CD4-positive, alpha-beta T cell treated with Interleukin-17A for 1 hour (primary cell): ENCODE measurements at regions not wholly inside any gene's neighbourhood (a gene's known extent, or its start where the extent isn't known, plus 50 kb on each side); places are given as distances from the start of the nearest gene placed in this dataset.

Experiments
- DNase-seq: peaks from one replicate; pipeline ENCODE4 v3.0.0-alpha.2; 2020

DNA sequence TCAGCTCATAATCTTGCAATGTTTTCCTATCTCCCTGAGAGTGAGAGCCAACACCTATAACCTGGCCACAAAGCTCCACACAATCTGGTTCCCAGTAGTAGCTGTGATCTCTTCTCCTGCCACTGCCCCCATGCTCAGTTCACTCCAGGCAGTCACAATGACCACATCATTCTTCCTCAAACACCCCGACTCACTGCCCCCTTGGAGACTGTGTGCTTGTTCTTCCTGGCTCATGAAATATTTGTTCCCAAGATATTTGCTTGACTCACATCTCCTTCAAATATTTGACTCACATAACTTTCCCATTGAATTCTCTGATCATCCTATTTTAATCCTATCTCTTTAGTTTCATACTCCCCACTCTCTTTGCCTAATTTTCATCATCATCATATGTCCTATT, 173.7 kb downstream of the AREG start:
- DNase-seq = no peak

GRCh38 chr4:74619931-74620702, 174.2 kb downstream of the BTC start:
- DNase-seq = no peak

- no peak for DNase-seq
These were observed 172.7 kb downstream of the BTC start for GRCh38 chr4:74621616-74622015.

- peak; percentile 44 for DNase-seq
These were observed 171.3 kb downstream of the BTC start for GRCh38 chr4:74623041-74623440.

DNA sequence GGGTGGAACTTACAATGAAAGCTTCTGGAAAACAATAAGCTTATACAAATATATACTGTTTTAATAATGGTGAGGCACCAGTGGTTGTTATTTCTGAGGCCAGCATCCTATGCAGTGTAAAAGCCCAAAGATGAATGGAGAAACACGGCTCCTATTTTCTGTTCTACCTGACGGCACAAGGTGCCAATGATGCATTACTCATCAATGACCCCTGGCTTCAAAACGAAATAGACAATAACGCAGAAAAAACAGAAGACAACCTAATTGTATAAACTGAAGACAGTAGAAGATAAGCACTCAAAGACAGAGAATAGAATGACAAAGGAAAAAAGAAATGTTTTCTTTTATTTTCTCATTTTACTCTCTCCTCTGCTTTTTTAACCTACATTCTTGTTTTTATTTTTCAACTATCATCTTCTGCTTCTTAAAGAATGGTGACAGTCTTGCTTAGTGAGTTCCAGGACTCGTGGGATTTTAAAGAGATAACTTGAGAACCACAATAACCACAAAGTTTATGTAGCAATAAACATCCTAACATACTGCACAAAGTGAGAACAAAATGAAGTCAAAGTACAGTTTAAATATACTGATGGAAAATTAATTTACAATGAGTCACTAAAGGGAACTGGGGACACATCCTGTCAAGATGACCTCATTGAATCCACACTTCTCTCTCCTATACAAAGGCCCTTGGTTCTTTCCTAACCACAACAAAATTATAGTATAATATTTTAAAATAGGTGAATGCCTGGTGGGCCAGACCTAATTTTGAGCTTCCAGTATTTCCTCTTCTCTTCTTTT, 169.8 kb downstream of the BTC start:
- DNase-seq = peak; percentile 19

DNA sequence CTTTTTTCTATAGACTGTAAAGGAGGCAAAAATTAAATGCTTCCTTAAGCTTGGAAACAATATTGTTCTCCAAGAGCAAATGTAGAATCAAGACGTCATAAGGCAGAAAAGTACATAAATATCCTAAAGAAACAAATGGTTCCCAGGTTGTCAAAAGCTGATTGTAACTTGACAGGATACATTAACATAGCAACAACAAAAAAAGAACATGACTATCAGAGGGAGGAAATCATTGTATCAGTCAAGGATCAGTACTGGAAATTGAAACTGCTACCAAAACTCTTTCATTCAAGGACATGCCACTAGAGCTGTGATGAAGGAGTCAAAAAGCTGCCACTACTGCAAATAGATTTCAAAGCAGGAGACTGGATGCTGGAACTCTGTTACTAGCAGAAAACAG, 168.3 kb downstream of the BTC start:
- no peak for DNase-seq

DNA sequence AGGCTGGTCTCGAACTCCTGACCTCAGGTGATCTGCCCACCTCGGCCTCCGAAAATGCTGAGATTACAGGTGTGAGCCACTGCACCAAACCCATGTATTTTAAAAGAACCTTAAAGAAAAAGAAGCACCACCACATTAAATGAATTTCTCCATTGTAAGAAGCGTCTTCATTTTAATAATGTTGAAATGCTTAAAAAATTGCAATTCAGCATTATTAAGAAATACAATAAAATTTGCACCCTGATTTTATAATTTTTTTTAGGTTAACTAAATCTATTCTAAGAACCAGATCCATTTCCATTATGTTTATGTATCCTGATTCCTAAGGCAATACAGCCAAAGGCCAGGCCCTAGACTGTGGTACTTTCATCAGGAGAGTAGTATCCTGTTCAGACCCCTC, 167.2 kb downstream of the BTC start:
- DNase-seq = no peak

GRCh38 chr4:74627504-74627903, 166.8 kb downstream of the BTC start:
- DNase-seq = no peak

DNA sequence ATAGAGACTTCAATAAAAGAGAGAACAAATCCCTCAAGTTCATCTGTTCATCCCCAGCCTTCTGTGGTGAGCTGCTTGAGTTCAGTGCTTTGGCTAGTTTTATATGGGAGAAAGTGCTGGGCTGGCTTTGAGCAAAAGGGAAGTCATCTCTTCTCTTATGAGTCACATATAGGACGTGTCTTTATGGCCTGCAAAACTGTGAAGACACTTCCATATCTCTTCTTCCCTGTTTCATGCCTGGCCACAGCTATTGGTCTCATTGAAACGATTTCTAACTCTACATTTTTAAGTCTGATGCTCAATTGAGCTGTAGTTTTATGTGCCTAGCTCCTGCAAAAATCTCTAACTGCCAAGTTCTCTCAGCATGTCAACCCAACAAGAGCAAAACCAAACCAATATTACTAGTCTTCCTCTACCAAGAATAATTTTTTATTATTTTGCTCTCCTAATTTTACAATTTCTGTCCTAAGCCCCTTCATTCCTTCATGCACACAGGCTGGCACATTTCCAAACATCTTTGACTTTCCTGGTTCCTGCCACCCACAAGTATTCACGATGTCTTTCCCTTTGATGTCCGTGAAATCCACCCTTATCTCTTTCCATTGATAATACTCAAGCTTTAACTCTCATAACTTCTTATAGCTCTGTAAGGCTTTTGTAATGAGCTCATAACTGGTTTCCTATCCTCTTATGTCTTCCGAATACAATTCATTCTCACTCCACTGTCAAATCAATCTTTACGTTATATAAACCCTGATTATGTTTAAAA, 165.3 kb downstream of the BTC start:
- DNase-seq = peak; percentile 7

GRCh38 chr4:74630551-74630950, 163.8 kb downstream of the BTC start:
- DNase-seq = no peak

- DNase-seq = no peak
These were observed 163.0 kb downstream of the BTC start for GRCh38 chr4:74631338-74631737.

GRCh38 chr4:74631988-74632387, 162.3 kb downstream of the BTC start:
- DNase-seq = no peak

GRCh38 chr4:74632634-74633033, 161.7 kb downstream of the BTC start:
- DNase-seq = peak; percentile 37

GRCh38 chr4:74635074-74635473, 159.2 kb downstream of the BTC start:
- DNase-seq = no peak

- no peak for DNase-seq
These were observed 158.7 kb downstream of the BTC start for GRCh38 chr4:74635490-74636123.

- DNase-seq = no peak
These were observed 156.3 kb downstream of the BTC start for GRCh38 chr4:74638001-74638400.

GRCh38 chr4:74638689-74639088, 155.6 kb downstream of the BTC start:
- DNase-seq = no peak

DNA sequence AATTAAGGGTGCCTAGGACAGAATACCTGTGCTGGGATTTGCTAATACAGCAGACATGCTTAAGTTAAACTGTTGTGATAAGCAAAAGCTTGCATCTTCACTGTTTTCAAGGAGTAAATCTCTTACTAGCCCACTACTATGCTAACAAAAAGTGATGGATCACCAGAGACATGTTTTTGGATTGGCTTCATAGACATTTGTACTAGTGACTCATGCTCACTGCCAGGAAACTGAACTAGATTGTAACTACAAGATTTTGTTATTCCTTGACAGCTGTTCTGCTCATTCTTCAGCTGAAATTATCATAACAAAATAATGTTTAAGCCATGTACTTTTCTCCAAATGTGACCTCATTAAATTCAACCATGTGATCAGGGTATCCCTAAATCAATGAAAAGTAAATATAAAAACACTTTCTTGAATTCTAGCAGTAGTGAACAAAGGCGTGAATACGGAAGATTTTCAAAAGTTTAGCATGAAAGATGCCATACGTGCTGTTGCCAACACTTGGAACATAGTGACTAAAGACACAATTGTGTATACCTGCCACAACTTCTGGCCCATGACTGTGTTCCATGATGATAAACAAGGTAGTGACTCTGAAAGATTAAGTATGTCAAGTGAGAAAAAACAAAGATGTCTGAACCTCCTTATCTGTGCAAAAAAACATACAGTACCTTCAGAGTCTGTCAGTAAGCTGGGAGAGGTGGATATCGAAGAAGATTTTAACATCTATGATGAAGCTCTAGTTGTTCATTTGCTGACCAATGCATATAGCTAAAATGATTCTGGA, 154.0 kb downstream of the BTC start:
- DNase-seq = no peak

DNA sequence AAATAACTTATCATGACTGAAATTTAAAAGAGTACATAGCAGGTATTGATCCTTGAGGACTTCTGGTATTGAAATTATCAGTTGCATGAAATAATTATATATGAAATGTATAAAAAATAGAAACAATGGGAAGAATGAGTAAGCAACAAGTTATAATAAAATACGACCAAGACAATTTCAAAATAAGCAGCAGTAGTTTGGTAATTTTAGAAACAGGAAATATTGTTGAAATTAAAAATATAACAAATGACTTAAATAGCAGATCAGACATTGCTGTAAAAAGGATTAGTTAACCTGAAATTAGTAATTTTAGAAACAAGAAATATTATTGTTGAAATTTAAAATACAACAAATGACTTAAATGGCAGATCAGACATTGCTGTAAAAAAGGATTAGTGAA, 152.3 kb downstream of the BTC start:
- no peak for DNase-seq

DNA sequence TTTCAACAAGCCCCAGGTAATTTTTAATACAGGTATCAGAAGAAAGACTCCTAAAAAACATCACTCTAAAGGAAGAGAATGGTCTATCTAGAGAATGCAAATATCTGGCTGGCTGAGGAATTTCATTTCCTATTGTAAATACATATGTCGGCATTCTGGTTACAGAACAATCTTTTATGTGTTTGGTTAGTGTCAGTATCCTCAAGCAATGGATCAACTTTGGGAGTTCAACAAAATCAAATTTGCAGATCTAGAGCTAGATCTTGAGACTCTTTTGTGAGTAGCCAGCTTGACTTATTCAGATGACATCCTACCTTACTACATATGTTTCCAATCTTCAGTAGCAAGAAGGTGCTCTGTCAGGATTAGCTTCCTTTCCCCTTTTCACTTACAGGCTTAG, 145.1 kb downstream of the BTC start:
- DNase-seq = no peak

DNA sequence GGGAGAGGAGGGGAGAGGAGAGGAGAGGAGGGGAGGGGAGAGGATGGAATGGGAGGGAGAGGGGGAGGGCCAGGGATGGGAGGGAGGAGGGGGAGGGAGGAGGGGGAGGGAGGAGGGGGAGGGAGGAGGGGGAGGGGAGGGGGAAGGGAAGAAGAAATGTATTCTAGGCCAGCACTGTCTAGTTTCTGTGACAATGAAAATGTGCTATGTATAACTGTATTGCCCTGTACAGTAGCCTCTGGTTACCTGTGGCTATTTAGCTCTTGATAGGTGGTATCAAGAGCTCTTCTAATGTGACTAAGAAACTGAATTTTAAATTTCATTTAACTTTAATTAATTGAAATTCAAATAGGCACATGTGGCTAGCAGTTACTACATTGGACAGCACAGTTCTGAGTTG, 143.1 kb downstream of the BTC start:
- no peak for DNase-seq
